ENCODE measurements at regions not wholly inside any gene's neighbourhood (a gene's known extent, or its start where the extent isn't known, plus 50 kb on each side); places are given as distances from the start of the nearest gene placed in this dataset.
A peak's percentile ranks its signal among the peaks of the same experiment; 100 is the strongest.

DNA sequence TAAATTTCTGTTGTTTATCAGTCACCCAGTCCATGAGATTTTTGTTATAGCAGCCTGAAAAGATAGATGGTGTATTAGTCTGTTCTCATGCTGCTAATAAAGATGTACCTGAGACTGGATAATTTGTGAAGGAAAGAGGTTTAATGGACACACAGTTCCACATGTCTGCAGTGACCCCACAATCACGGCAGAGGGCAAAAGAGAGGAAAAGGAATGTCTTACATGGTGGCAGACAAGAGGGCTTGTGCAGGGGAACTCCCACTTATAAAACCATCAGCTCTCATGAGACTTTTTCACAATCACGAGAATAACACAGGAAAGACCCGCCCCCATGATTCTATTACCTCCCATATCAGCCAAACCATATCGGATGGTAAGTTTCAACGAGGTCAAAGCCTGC lies 309.2 kb downstream of the LIG4 start:
- Histone ChIP-seq H3K4me1 (replicated peaks in 1 of 2; ENCODE audit: control insufficient read depth in 2 of 2, insufficient read depth in 2 of 2, low read length in 2 of 2) (peaks cover 0 to 31% of the 10 kb centered on the region in 2 experiments; a peak in 4 of 5 replicates), H3K36me3 (ENCODE audit: control insufficient read depth, insufficient read depth, low read length) (peaks cover 11% of the 10 kb centered on the region; the same call in 1 of the 3 replicates), H2AFZ (ENCODE audit: low read depth, low read length) (no peak overlapping the region), H3K27me3 (ENCODE audit: control insufficient read depth in 2 of 2, insufficient read depth in 2 of 2, low read length in 2 of 2) (no peaks in the 10 kb centered on the region), H3K9me3 (replicated peaks; ENCODE audit: control insufficient read depth, insufficient read depth, low read depth, low read length) (no peaks in the 10 kb centered on the region), H4K20me1 (replicated peaks; ENCODE audit: control insufficient read depth, insufficient read depth, low read length) (no peaks in the 10 kb centered on the region), H3K4me3 (no peak overlapping the region), H3K9ac (ENCODE audit: insufficient read depth in 1 of 2, low read depth in 2 of 2, low read length in 2 of 2) (no peak overlapping the region), H3K27ac (ENCODE audit: extremely low read depth, low read depth, low read length) (no peak overlapping the region; the same call in 2 of the 3 replicates), H3K9me1 (ENCODE audit: control insufficient read depth, insufficient read depth, low read length) (no peaks in the 10 kb centered on the region), H3K79me2 (ENCODE audit: control insufficient read depth, insufficient read depth, low read length) (peaks cover 60% of the 10 kb centered on the region), H3K4me2 (ENCODE audit: insufficient read depth, low read length) (no peak overlapping the region)
- no TSS peak for BruUV-seq (replicated peaks)
- ATAC-seq (peak; percentile 58), FAIRE-seq (no peak), DNase-seq (ENCODE audit: extremely low read depth in 1 of 4, low spot score in 3 of 4) (peak in 1 of 4 experiments; percentile 71)
- in situ Hi-C loops (cut with MboI) (no loop called here), intact Hi-C loops (cut with micrococcal nuclease) (no loop called here)
- ChIA-PET CTCF (ENCODE audit: low intra/inter-chr PET ratio) (no interaction called here), POLR2A (interaction anchor here (0.7 to 3.9 kb wide), 15 partner anchors 8 to 42 kb away, joined by 3 to 25 read pairs (median 5); no protein-coding TSS in a partner anchor)
- 27% methylated on average over 5 of the region's 5 CpGs for WGBS (ENCODE audit: insufficient coverage, low coverage, missing lambda C conversion rate)
- TF ChIP-seq, protein P1, sequence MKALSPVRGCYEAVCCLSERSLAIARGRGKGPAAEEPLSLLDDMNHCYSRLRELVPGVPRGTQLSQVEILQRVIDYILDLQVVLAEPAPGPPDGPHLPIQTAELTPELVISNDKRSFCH (CRISPR knock-in tag; IDR thresholded peaks at IDR 0.05) = no peak
- TF ChIP-seq, protein P1 (tag; IDR thresholded peaks at IDR 0.05) = no peak
- TF ChIP-seq ADNP (tag; IDR thresholded peaks at IDR 0.05) (no peak), PPARD (CRISPR knock-in tag; IDR thresholded peaks at IDR 0.05) (no peak), BRCA1 (IDR thresholded peaks at IDR 0.05) (no peak), BRCA1 (CRISPR knock-in tag; IDR thresholded peaks at IDR 0.05) (no peak), MAFG (tag; conservative IDR thresholded peaks at IDR 0.05) (no peak), NUFIP1 (IDR thresholded peaks at IDR 0.05; ENCODE audit: partially characterized antibody) (no peak), SRSF9 (IDR thresholded peaks at IDR 0.05; ENCODE audit: borderline replicate concordance, low read depth, low read length) (no peak)
- TF ChIP-seq, protein P2, sequence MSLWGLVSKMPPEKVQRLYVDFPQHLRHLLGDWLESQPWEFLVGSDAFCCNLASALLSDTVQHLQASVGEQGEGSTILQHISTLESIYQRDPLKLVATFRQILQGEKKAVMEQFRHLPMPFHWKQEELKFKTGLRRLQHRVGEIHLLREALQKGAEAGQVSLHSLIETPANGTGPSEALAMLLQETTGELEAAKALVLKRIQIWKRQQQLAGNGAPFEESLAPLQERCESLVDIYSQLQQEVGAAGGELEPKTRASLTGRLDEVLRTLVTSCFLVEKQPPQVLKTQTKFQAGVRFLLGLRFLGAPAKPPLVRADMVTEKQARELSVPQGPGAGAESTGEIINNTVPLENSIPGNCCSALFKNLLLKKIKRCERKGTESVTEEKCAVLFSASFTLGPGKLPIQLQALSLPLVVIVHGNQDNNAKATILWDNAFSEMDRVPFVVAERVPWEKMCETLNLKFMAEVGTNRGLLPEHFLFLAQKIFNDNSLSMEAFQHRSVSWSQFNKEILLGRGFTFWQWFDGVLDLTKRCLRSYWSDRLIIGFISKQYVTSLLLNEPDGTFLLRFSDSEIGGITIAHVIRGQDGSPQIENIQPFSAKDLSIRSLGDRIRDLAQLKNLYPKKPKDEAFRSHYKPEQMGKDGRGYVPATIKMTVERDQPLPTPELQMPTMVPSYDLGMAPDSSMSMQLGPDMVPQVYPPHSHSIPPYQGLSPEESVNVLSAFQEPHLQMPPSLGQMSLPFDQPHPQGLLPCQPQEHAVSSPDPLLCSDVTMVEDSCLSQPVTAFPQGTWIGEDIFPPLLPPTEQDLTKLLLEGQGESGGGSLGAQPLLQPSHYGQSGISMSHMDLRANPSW (CRISPR knock-in tag; IDR thresholded peaks at IDR 0.05) = 0 out of 2 replicates have a peak, but pooled peaks have one; percentile 38

Data from K562 (cell line).